Kidney (tissue), 13 donors: ENCODE measurements at regions not wholly inside any gene's neighbourhood (a gene's known extent, or its start where the extent isn't known, plus 50 kb on each side); places are given as distances from the start of the nearest gene placed in this dataset.

ENCODE experiments used
- DNase-seq, 5 donors: peaks; one replicate each; pipeline ENCODE4 v3.0.0-alpha.2; 2013 to 2020
- FAIRE-seq: peaks from 2 replicates; lab custom pipeline; 2012; peaks lifted over from hg19 to GRCh38; lab: Jason Lieb, UNC
- H3K27ac ChIP-seq, 2 donors: one replicate each; pipeline ENCODE4 v1.7.0; 2013; ENCODE audit warnings: low read depth in 2 of 2, low read length in 2 of 2, inconsistent platforms in 1 of 2
- H3K27me3 ChIP-seq: one replicate; pipeline ENCODE4 v1.7.1; 2013; ENCODE audit warnings: low read length, inconsistent platforms; ENCODE audit not compliant: control insufficient read depth, insufficient read depth
- H3K36me3 ChIP-seq, 3 donors: one replicate each; pipeline versions ENCODE4 v1.7.0 to v1.7.1; 2013; ENCODE audit warnings: low read length in 3 of 3, control low read depth in 1 of 3, inconsistent platforms in 1 of 3; ENCODE audit not compliant: insufficient read depth in 3 of 3, control insufficient read depth in 2 of 3
- H3K4me1 ChIP-seq, 3 donors: one replicate each; pipeline versions ENCODE4 v1.7.0 to v1.7.1; 2013; ENCODE audit warnings: low read length in 3 of 3, inconsistent platforms in 1 of 3, low read depth in 1 of 3; ENCODE audit not compliant: control insufficient read depth in 2 of 3, insufficient read depth in 2 of 3
- H3K4me3 ChIP-seq, 3 donors: one replicate each; pipeline versions ENCODE4 v1.7.0 to v1.8.1; 2013; ENCODE audit warnings: low read length in 3 of 3, control low read depth in 1 of 3, inconsistent platforms in 1 of 3
- H3K9ac ChIP-seq, 3 donors: one replicate each; pipeline versions ENCODE4 v1.7.0 to v1.7.1; 2013; ENCODE audit warnings: low read length in 3 of 3, control low read depth in 1 of 3, inconsistent platforms in 1 of 3
- H3K9me3 ChIP-seq, 3 donors: one replicate each; pipeline versions ENCODE4 v1.7.0 to v1.7.1; 2013; ENCODE audit warnings: low read length in 3 of 3, control low read depth in 1 of 3, inconsistent platforms in 1 of 3; ENCODE audit not compliant: control insufficient read depth in 2 of 3, insufficient read depth in 1 of 3
- CTCF ChIP-seq: IDR thresholded peaks from 3 replicates; pipeline ENCODE4 v1.5.1; 2012; ENCODE audit warnings: mild to moderate bottlenecking, moderate library complexity, borderline replicate concordance; ENCODE audit not compliant: insufficient read depth; ENCODE audit errors: extremely low read depth
- intact Hi-C: fragments of 100-400 bp; cut with DNase I; formaldehyde crosslinking; loops from one replicate; pipeline ENCODE4 v1.11.1; 2022
- donor health status: control.
- donor health status: control.
- donor health status: control.
- donor health status: control.
- donor health status: control.
- donor health status: DM: yes; HTN: yes; CAD: no.
- donor health status: Normal renal cell carcinoma (clear cell type).

GRCh38 chr1:106789686-106790085, 266.8 kb upstream of the PRMT6 start:
- H3K27ac ChIP-seq = no peak overlapping the region

GRCh38 chr1:106791041-106791440, 265.4 kb upstream of the PRMT6 start:
- DNase-seq (no peak), FAIRE-seq (no peak)
- intact Hi-C loops = no loop called here
- Histone ChIP-seq H3K9me3 (no peaks in the 10 kb centered on the region), H3K4me3 (no peak overlapping the region), H3K4me1 (no peaks in the 10 kb centered on the region), H3K9ac (no peak overlapping the region), H3K27ac (no peak overlapping the region), H3K27me3 (no peaks in the 10 kb centered on the region), H3K36me3 (no peaks in the 10 kb centered on the region)
- no peak for TF ChIP-seq CTCF

More at GRCh38 chr1:106789686-106790085, 266.8 kb upstream of the PRMT6 start:
- H3K36me3 ChIP-seq = no peaks in the 10 kb centered on the region
- no peak for FAIRE-seq
- H3K9me3 ChIP-seq = no peaks in the 10 kb centered on the region
- DNase-seq = no peak
- TF ChIP-seq CTCF = no peak
- H3K4me1 ChIP-seq = no peaks in the 10 kb centered on the region
- no peak overlapping the region for H3K9ac ChIP-seq
- intact Hi-C loops = no loop called here
- no peak overlapping the region for H3K4me3 ChIP-seq
- no peaks in the 10 kb centered on the region for H3K27me3 ChIP-seq

- intact Hi-C loops = no loop called here
- Histone ChIP-seq H3K9me3 (no peaks in the 10 kb centered on the region), H3K27ac (no peak overlapping the region), H3K9ac (no peak overlapping the region), H3K36me3 (no peaks in the 10 kb centered on the region), H3K4me1 (no peaks in the 10 kb centered on the region), H3K27me3 (no peaks in the 10 kb centered on the region), H3K4me3 (no peak overlapping the region)
- TF ChIP-seq CTCF = no peak
- FAIRE-seq (no peak), DNase-seq (no peak)
These were observed 262.8 kb upstream of the PRMT6 start for GRCh38 chr1:106793651-106794050.

- H3K9ac ChIP-seq = no peak overlapping the region
- FAIRE-seq = no peak
- no peak overlapping the region for H3K4me3 ChIP-seq
- no peak overlapping the region for H3K27ac ChIP-seq
- intact Hi-C loops = no loop called here
- no peaks in the 10 kb centered on the region for H3K9me3 ChIP-seq
- H3K27me3 ChIP-seq = no peaks in the 10 kb centered on the region
- TF ChIP-seq CTCF = no peak
- no peaks in the 10 kb centered on the region for H3K36me3 ChIP-seq
- H3K4me1 ChIP-seq = no peaks in the 10 kb centered on the region
- no peak for DNase-seq
These were observed 257.5 kb upstream of the PRMT6 start for GRCh38 chr1:106798991-106799390.
